MG63 (cell line): ENCODE measurements at regions not wholly inside any gene's neighbourhood (a gene's known extent, or its start where the extent isn't known, plus 50 kb on each side); places are given as distances from the start of the nearest gene placed in this dataset.

ENCODE experiments used
- DNase-seq: peaks from one replicate; pipeline ENCODE4 v3.0.0-alpha.2; 2020
- H3K27me3 ChIP-seq: fragments of 250-450 bp; sonication (Bioruptor Pico); 2 replicates; pipeline ENCODE4 v1.5.1; 2020; ENCODE audit warnings: mild to moderate bottlenecking, moderate library complexity
- H3K36me3 ChIP-seq: fragments of 250-450 bp; sonication (Bioruptor Pico); 2 replicates; pipeline ENCODE4 v1.5.1; 2020; ENCODE audit warnings: mild to moderate bottlenecking, moderate library complexity
- H3K4me3 ChIP-seq: fragments of 250-450 bp; sonication (Bioruptor Pico); 2 replicates; pipeline ENCODE4 v1.5.1; 2020; ENCODE audit warnings: mild to moderate bottlenecking, moderate library complexity
- H3K9me3 ChIP-seq: fragments of 250-450 bp; sonication (Bioruptor Pico); 2 replicates; pipeline ENCODE4 v1.5.1; 2020; ENCODE audit warnings: mild to moderate bottlenecking, moderate library complexity

DNA sequence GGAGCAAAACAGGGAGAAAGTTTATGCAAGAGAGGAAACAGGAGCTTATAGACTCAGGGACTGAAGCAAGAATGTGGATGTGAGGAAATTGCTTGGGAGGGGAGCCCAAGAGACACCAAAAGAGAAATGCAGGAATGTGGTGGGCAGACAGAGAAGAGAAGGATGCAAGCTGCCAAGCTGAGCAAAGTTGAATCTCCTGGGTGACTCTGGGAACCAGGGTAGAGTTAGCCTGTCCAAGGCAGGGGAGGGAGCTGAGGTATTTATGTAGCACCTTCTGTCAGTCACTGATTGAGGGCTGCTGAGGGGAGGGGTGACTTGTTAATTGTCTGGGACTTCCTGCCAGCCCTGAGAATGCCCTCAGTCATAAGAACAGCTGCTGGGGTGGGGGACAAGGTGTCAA, 464.3 kb downstream of the NBAS start:
- Histone ChIP-seq H3K9me3 (no peaks in the 10 kb centered on the region), H3K27me3 (no peaks in the 10 kb centered on the region; the same call in 1 of the 2 replicates), H3K4me3 (no peak overlapping the region), H3K36me3 (no peaks in the 10 kb centered on the region)
- DNase-seq: no peak

DNA sequence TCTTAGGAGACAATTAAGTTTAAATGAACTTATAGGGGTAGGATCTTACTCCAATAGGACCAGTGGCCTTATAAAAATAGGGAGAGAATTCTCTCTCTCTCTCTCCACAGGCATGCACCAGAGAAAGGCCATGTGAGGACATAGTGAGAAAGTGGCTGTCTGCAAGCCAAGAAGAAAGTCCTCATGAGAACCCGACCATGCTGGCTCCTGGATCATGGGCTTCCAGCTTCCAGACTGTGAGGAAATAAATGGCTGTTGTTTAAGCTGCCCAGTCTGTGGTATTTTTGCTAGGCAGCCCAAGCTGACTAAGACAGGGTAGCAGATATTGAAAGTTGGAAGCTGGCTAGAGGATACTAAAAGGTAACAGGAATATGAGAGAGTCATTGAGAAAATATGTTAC, 454.0 kb downstream of the NBAS start:
- Histone ChIP-seq H3K4me3 (no peak overlapping the region), H3K9me3 (peaks cover 3% of the 10 kb centered on the region), H3K27me3 (no peaks in the 10 kb centered on the region), H3K36me3 (no peaks in the 10 kb centered on the region)
- DNase-seq: peak; percentile 20

DNA sequence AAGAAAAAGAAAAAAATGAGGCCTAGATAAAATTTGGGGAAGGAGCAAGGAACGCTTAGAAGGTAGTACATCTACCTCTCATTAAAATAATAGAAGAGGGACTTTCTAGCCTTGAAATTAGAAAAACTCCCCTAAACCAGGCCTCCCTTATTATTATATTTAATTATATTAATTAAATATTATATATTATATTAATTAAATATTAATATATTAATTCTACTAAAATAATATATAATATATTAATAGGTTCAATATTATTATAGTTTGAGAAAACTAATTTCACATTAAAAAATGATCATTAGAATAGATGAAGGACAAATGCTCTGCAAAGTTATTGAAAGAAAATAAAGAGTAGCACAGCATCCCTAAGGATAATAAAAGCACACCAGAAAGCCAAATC, 449.4 kb downstream of the NBAS start:
- H3K4me3 ChIP-seq: no peak overlapping the region
- no peak for DNase-seq
- H3K27me3 ChIP-seq: no peaks in the 10 kb centered on the region
- peaks cover 6% of the 10 kb centered on the region for H3K9me3 ChIP-seq
- H3K36me3 ChIP-seq: no peaks in the 10 kb centered on the region

DNA sequence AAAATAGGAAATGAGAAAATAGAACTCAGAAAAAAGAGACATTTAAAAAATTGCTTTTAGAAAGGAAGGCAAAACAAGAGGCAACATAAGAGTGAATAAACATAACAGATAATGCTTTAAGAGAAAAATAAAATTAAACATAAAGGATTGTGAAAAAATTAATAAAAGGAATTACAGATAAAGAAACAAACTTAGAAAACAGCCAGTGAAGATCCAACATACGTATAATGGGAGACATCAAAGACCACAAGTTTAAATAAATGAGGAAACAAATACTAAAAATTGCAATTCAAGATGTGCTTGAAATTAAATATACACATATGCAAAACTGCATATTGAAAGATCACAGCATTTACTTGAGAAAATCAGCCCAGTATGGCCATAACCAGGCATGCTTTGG, 448.9 kb downstream of the NBAS start:
- no peaks in the 10 kb centered on the region for H3K36me3 ChIP-seq
- no peak for DNase-seq
- H3K27me3 ChIP-seq: no peaks in the 10 kb centered on the region
- no peak overlapping the region for H3K4me3 ChIP-seq
- peaks cover 6% of the 10 kb centered on the region for H3K9me3 ChIP-seq

DNA sequence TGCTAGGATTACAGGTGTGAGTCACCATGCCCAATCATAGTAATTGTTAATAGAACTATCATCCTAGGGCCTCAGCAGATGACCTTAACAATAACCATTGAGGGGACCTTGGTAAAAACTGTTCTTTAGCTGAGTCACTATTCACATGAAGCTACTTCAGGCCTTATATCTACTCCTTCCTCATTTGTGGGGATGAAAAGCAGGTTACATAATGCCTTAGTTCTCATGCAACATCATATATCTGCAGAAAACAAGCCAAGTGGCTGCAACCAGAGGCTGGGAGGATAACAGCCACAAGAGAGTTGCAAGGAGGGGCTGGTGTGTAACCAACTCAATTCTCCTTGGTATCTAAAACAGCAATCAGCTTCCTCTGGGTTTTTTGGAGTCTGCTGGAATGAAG, 445.4 kb downstream of the NBAS start:
- Histone ChIP-seq H3K36me3 (no peaks in the 10 kb centered on the region), H3K9me3 (peaks cover 6% of the 10 kb centered on the region), H3K4me3 (no peak overlapping the region), H3K27me3 (no peaks in the 10 kb centered on the region)
- DNase-seq: no peak

DNA sequence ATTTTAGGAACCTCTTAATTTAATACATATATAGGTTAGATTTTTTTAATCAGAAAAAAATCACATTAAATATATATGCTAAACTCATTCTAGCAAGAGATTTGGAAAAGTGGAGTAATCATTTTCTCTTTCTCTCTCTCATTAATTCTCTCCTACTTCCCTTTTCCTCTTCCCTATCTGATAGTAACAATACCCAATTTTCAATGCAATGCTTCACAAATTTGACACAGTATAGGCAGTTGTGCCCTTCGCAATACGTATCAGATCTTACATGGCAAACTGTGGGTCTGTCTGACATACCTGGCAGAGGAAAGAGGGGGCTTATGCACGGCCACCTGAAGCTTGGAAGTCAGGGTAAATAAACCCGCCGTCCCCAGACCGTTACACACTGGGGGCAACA, 444.3 kb downstream of the NBAS start:
- peaks cover 6% of the 10 kb centered on the region for H3K9me3 ChIP-seq
- H3K36me3 ChIP-seq: no peaks in the 10 kb centered on the region
- DNase-seq: no peak
- no peaks in the 10 kb centered on the region for H3K27me3 ChIP-seq
- no peak overlapping the region for H3K4me3 ChIP-seq
